NCI-H2196 treated with DMSO at 0.1 percent for 48 hours (cell line): ENCODE measurements at regions not wholly inside any gene's neighbourhood (a gene's known extent, or its start where the extent isn't known, plus 50 kb on each side); places are given as distances from the start of the nearest gene placed in this dataset.
"Not testable (repeated sequence)": the region's sequence is repeated elsewhere in the genome, so short reads cannot be mapped to it uniquely, and the experiment has no call there.

Experiments
- DNase-seq: peaks from one replicate; lab custom pipeline; 2025; ENCODE audit not compliant: unreplicated experiment; lab: John Stamatoyannopoulos, UW

DNA sequence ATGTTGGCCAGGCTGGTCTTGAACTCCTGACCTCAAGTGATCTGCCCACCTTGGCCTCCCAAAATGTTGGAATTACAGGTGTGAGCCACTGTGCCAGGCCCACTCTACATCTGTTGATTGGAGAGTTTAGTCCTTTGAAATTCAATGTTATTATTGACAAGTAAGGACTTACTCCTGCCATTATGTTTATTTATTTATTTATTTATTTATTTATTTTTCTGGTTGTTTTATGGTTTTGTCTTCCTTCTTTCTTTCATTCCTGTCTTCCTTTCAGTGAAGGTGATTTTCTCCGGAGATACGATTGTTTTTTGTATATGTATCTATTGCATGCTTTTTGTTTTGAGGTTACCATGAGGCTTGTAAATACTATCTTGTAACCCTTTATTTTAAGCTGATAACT, 602.6 kb downstream of the EPM2A start:
- no peak for DNase-seq

DNA sequence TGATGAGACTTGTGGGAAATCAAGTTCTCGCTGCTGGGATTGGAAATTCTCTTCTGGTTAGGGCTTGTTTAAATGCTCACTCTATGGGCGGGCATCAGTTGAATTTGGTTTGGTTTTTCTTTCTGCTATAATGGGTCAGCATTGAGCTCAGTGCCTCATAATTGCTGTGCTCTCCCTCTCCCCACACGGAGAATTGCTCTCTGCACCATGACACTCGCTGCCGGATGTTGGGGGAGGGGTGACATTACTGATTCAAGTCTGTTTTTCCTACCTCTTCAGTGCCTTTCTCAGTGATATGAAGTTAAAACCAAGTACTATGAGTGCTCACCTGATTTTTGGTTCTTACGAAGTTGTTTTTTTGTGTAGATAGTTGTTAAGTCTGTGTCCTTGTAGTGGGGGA, 599.6 kb downstream of the EPM2A start:
- no peak for DNase-seq

GRCh38 chr6:145137425-145137824, 597.9 kb downstream of the EPM2A start:
- DNase-seq: no peak

GRCh38 chr6:145138469-145139139, 596.7 kb downstream of the EPM2A start:
- DNase-seq: no peak

GRCh38 chr6:145139140-145139850, 596.0 kb downstream of the EPM2A start:
- DNase-seq: no peak

DNA sequence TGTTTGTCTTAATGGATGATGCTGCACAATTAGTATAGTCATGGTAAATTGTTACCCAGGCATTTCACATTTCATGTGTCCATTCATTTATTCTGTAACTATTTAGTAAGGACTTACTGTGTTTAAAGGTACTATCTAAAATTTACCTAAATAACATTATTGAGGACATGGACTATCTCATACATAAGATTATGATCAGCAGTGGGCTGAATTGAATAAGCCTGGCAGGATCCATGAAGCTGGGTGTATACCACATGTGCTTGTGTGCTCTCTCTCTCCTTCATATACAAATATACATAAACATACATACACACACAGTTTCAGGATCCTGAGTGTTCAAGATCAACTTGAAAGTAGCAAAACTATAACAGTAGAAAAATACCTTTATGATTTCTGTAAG, 595.4 kb downstream of the EPM2A start:
- DNase-seq: no peak

DNA sequence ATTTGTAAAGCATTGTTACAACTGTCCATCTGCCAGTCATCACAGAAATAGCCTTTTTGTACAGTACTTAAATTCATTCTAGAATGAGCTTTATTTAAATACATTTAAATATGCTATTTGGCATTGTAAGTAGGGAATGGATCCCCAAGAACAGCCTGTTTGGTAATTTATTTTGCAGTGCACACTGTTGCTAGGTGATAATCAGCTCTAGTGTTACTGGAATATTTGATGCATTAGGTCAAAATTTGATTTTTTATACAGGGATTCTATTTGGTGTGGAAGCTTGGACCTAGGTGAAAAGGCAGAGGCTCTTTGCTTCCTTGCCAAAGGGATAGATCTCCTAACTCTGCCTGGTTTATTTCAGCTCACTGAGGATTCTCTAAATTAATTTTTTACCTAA, 593.7 kb downstream of the EPM2A start:
- DNase-seq: no peak

DNA sequence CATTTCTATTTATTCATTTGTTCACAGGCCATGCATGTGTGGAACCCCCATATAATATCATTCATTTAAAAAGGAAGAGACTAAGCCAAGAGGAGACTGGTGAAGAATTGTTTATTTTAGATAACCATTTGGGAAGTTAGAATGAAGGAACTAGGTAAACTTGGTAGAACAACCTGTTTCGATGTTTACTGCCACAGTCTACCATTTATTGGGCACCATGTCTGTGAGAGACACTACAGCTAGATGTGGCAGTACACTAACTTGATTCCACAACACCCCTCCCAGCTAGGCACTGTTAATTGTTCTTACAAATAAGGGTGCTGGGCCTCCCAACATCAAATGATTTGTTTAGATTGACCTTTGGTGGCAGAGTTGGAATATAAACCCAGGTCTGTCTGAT, 592.4 kb downstream of the EPM2A start:
- DNase-seq: no peak

- no peak for DNase-seq
Observed at GRCh38 chr6:145143379-145143778, 591.9 kb downstream of the EPM2A start.

GRCh38 chr6:145147559-145147958, 587.8 kb downstream of the EPM2A start:
- no peak for DNase-seq

DNA sequence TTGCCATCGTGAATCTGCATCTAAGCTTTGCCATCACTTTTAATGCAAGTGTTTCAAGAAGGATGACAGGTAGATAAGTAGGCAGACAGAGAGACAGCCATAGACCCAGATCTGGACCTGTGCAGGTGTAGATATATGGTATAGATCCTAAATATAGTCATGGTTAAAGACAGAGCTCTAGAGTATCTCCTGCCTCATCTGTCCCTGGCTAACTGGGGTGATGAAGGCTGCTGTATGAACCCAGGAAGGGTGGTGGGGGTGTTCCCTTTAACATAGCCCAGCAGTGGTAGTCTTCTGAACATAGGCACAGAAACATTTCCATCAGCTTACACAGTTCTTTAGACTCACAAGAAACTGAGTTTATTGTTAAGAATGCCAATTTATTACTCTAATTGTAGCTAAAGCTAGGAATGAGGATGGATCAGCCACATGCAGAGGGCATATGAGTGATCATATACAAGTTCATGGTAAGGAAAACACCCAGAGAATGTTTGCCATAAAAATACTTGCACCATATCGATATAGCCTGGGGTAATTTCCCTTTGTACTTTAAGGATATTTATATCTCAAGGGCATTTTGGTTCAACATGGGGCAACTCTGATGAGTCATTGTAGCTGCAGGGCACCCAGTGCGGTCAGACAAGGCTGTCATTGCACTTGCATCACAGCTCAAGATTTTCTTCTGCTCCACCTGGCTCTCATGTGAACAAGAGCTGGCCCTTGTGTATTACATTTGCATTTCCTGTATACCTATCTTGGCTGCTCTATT, 587.2 kb downstream of the EPM2A start:
- DNase-seq: no peak

GRCh38 chr6:145148776-145149175, 586.5 kb downstream of the EPM2A start:
- DNase-seq: no peak

GRCh38 chr6:145151624-145152023, 583.7 kb downstream of the EPM2A start:
- DNase-seq: no peak

DNA sequence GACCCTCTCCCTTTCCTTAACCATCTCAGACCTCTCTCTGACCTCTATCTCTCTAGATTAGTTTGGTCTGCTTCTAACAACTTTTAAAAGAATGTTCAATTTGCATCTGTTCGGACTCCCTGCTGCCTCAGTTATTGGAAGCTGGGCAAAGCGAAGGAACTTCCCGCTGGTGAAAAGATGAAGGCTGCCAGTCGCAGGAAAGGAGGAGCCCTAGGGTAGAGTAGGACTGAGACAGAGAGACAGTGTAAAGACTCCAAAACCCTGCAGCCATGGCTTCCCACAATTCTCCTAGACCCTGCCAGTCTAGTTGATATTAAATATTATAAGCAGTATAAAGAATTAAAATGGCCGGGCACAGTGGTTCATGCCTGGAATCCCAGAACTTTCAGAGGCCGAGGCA, 581.8 kb downstream of the EPM2A start:
- DNase-seq: no peak

DNA sequence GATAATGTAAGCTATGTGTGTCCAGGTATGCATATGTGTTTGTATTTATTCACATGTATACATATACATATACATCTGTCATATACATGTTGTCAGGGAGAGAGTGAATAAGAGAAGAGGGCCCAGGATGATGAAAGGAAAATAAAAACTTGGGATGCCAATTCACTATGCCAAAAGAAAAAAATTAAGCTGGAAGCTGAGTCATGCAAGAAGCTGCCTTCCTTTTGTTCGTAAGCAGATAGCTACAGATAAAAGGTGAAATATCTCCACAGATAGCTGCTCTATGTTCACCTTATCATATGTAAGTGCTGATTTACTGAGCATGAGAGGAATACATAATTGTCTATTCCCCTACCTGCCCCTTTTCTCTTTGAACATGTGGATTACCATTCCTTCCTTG, 579.9 kb downstream of the EPM2A start:
- DNase-seq: no peak

DNA sequence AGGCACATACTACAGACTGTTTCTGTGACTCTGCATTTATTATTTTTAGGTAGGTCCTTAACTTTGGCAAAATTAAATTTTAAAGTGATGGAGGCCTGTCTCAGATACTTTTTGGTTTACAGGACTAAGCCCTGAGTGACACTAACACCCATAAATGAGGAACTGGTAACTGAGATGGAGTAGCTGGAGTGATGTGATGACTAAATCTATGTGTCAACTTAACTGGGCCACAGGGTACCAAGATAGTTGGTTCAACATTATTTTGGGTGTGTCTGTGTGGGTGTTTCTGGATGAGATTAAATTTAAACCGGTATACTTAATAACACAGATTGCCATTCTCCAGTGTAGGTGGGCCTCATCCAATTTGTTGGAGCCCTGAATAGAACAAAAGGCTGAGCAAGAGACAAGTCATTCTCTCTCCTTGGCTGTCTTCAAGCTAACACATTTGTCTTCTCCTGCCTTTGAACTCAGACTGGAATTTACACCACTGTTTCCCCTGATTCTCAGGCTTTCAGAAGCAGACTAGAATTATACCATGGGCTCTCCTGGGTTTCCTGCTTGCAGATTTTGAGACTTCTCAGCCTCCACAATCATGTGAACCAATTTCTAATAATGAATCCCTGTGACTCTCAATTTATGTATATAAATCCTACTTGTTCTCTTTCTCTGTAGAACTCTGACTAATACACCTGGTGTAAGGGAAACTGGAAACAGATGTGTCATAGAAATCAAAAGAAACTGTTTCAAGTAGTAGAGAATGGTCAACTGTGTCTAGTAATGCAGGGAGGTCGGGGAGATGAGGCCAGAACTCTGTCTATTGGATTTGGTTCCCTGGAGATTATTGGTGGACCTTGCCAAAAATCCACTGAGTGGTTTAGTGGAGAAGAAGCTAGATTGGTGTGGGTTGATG, 579.2 kb downstream of the EPM2A start:
- DNase-seq: no peak

DNA sequence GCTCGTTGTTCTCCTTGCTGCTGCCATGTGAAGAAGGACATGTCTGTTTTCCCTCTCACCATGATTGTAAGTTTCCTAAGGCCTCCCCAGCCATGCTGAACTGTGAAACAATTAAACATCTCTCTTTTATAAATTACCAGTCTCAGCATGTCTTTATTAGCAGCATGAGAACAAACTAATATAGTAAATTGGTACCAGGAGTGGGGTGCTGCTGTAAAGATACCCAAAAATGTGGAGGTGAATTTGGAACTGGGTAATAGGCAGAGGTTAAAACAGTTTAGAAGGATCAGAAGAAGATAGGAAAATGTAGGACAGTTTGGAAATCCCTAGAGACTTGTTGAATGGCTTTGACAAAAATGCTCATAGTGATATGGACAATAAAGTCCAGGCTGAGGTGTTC, 576.7 kb downstream of the EPM2A start:
- DNase-seq: not testable (repeated sequence)

- no peak for DNase-seq
Observed at GRCh38 chr6:145159921-145160320, 575.4 kb downstream of the EPM2A start.

DNA sequence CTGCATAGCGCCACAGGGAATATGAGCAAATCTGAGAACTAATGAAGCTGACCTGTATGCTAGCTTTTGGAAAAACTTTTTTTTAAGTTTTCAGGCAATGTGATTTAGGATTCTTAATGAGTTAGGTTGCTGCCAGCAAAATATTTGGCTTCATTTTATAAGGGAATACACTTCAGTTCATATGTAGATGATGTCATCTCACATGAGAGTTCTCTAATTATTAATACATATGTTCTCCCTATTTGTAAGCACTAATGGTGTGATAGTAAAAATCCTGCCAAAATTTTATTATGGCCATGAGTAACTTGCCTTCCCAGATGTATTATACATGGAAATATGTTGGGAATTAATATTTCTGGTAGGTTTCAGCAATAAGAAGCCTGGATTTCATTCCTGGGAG, 573.8 kb downstream of the EPM2A start:
- no peak for DNase-seq

DNA sequence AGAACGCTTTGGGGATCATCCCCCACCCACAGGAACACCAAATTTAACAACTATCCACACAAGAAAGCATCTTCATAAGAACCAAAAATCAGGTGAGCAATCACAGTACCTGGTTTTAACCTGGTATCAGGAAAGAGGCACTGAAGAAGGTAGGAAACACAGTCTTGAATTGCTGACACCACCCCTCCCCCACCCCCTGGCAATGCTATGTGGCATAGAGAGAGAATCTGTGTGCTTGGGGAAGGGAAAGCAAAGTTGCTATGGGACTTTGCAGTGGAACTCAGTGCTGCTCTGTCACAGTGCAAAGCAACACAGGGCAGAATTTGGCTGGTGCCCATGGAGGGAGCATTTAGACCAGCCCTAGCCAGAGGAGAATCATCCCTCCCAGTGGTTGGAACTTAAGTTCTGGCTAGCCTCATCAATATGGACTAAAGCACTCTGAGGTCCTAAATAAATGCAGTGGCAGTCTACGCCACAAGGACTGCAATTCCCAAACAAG, 565.5 kb downstream of the EPM2A start:
- no peak for DNase-seq

GRCh38 chr6:145175470-145175869, 559.9 kb downstream of the EPM2A start:
- DNase-seq: no peak
